Inferior parietal cortex (tissue), 1 donor: ENCODE measurements at regions not wholly inside any gene's neighbourhood (a gene's known extent, or its start where the extent isn't known, plus 50 kb on each side); places are given as distances from the start of the nearest gene placed in this dataset.

Source experiments
- DNase-seq: peaks from one replicate; pipeline ENCODE4 v3.0.0-alpha.2; 2016; ENCODE audit errors: extremely low spot score

- DNase-seq: no peak
These were observed 527.6 kb upstream of the MEX3C start for GRCh38 chr18:51724790-51725721.

- peak; percentile 51 for DNase-seq
These were observed 529.1 kb upstream of the MEX3C start for GRCh38 chr18:51726614-51727013.

- DNase-seq: no peak
These were observed 530.3 kb upstream of the MEX3C start for GRCh38 chr18:51727780-51728179.

GRCh38 chr18:51731070-51731469, 533.6 kb upstream of the MEX3C start:
- DNase-seq: no peak

- DNase-seq: no peak
These were observed 537.1 kb upstream of the MEX3C start for GRCh38 chr18:51734576-51734975.

- DNase-seq: no peak
These were observed 541.7 kb upstream of the MEX3C start for GRCh38 chr18:51739044-51739666.

GRCh38 chr18:51751901-51752300, 554.4 kb upstream of the MEX3C start:
- no peak for DNase-seq

GRCh38 chr18:51753365-51754057, 556.0 kb upstream of the MEX3C start:
- no peak for DNase-seq

- DNase-seq: no peak
These were observed 557.1 kb upstream of the MEX3C start for GRCh38 chr18:51754566-51754965.

- DNase-seq: no peak
These were observed 559.9 kb upstream of the MEX3C start for GRCh38 chr18:51757255-51757924.

- no peak for DNase-seq
These were observed 564.9 kb upstream of the MEX3C start for GRCh38 chr18:51762373-51762772.

GRCh38 chr18:51765606-51766360, 568.3 kb upstream of the MEX3C start:
- DNase-seq: no peak

GRCh38 chr18:51767293-51767692, 569.8 kb upstream of the MEX3C start:
- DNase-seq: no peak

- DNase-seq: no peak
These were observed 561.9 kb upstream of the DCC start for GRCh38 chr18:51778115-51778514.

GRCh38 chr18:51789871-51790270, 550.1 kb upstream of the DCC start:
- no peak for DNase-seq

- DNase-seq: no peak
These were observed 538.5 kb upstream of the DCC start for GRCh38 chr18:51801514-51801913.

- DNase-seq: no peak
These were observed 537.2 kb upstream of the DCC start for GRCh38 chr18:51802569-51803428.

- DNase-seq: no peak
These were observed 532.7 kb upstream of the DCC start for GRCh38 chr18:51807336-51807735.

GRCh38 chr18:51811883-51812282, 528.1 kb upstream of the DCC start:
- DNase-seq: no peak

- no peak for DNase-seq
These were observed 526.3 kb upstream of the DCC start for GRCh38 chr18:51813740-51814139.
